ENCODE measurements at regions not wholly inside any gene's neighbourhood (a gene's known extent, or its start where the extent isn't known, plus 50 kb on each side); places are given as distances from the start of the nearest gene placed in this dataset.

- TF ChIP-seq POLR2A (IDR thresholded peaks at IDR 0.05; ENCODE audit: low read length), result no peak
- no peak for TF ChIP-seq GATA1 (IDR thresholded peaks at IDR 0.05; ENCODE audit: low read depth, low read length)
Measured at GRCh38 chr21:27250366-27250765, 283.5 kb upstream of the ADAMTS5 start.
